ENCODE measurements at regions not wholly inside any gene's neighbourhood (a gene's known extent, or its start where the extent isn't known, plus 50 kb on each side); places are given as distances from the start of the nearest gene placed in this dataset.
"Not testable (repeated sequence)": the region's sequence is repeated elsewhere in the genome, so short reads cannot be mapped to it uniquely, and the experiment has no call there.

DNA sequence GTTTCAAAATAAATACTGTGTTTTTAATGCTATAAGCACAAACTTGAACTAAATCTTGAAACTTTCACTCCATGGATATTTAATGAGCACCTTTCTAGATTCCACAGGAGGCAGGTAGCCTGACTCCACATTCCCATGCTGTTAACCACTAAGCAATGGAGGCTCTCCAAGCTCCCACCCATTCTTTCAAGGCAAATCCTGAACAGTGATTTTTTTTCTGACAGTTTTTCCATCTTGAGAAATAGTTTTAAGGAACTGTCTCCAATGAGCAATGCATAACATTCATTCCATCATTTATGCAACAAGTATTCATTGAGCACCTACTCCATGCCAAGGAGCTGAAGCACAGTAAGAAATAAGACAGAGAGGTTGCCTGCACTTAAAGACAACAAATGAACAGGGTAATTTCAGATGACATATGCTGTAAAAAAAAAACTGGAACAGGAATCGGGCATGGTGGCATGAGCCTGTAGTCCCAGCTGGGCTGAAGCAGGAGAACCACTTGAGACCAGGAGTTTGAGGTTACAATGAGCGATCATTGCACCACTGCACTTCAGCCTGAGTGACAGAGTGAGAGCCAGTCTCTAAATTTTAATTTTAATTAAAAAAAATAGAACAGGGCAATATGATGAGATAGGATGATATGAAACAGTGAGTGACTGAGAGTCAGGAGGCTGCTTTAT is 102.3 kb upstream of the CPSF6 start:
- no peak for DNase-seq

DNA sequence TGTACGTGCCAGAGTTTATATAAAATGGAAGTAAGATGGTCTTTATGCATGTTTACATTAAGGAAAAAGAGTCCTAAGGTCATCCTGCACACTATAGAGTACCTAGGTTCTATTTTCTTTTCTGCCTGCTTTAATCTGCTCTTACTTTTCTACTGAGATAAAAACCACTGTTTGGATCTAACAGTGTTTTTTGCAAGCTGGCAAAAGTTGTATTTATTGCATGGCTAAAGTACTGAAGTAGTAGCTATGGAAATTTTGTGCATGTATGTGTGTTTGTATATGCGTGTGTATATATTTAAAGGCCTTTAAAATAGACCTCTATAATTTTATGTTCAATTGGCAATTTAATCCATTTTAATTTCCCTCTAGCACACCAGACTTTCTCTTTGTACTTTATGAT is 98.3 kb upstream of the CPSF6 start:
- no peak for DNase-seq

GRCh38 chr12:69149270-69149669 is 90.1 kb upstream of the CPSF6 start:
- DNase-seq: no peak

GRCh38 chr12:69150083-69150795 is 89.1 kb upstream of the CPSF6 start:
- no peak for DNase-seq

DNA sequence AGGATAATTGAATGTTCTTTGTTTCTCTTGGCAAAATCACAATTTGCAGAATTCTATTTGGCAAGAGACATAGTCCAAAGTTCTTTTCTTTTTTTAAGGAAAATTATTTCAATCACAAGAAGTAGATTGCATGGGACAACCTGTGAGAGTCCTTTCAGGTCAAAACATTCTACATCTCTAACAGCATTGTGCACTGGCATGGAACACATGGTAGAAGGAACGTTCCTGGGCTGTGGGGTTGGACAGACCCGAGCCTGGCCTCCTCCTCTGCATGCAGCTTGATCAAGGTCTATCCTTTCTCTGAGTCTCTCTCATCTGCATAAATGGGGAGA is 88.6 kb upstream of the CPSF6 start:
- no peak for DNase-seq

DNA sequence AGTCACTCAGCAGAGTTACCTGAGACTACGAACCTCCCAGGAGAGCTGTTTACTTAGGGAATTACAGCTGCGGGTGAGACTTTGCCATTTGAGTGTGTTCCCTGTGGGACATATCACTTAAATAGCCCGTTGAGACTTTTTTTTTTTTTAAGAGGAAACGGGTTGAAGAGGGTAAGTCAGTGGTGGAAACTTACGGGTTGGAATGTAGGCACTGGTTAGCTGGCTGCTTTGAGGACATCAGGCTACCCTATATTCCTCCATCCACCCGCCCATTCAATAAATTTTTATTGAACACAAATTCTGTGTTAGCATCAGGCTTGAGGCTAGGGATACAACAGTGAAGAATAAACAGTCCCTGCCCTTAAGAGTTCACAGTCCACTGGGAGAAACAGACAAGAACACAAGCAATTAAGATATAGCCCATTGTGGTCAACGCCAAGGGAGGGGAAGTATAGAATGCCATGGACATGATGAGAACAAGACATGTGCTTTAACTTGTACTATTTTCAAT is 88.1 kb upstream of the CPSF6 start:
- DNase-seq: no peak

- peak; percentile 2 for DNase-seq
Observed at GRCh38 chr12:69154585-69155363, 84.6 kb upstream of the CPSF6 start.

DNA sequence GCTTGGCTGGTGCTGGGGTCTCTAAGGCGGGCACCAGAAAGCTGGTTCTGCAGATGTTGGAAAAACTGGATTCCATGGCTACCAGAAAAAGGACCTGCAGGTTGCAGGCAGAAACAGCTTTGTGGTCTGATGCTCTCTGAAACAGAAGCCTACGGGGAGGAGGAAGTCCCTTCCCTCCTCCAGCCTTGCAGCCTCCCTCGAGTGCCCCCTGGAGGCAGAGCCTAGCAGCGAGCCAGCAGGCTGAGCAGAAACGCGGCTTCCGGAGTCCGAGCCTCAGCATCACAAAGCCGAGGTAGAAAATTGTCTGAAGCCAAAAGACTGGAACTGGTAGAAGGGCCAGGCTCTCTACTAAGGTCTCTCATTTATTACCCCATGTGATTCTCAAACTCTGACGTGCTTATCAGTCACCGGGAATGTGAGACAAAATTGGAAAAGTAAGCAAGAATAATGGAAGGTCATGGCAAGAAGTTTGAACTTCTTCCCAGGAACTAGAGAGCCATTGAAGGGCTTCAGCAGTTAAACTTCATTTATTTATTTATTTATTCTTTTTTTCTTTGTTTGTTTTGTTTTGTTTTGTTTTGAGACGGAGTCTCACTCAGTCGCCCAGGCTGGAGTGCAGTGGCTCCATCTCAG is 82.2 kb upstream of the CPSF6 start:
- DNase-seq: no peak

DNA sequence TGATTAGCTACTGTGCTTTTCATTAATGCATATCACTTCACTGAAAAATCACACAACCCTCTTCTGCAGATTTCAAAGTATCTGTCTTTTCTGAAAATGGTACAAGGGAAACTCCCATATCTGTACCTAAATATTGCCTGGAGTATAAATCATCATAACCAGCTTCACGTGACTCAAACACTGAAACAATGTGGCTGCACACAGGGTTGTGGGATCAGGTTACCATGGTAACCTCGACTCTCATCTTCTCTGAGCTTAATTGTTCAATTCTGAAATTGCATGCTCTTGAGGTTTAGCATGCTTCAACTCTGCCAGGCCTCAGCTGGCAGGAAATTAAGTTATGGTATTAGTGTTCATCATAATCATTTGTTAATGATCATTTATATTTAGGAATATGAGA is 77.5 kb upstream of the CPSF6 start:
- DNase-seq: peak; percentile 24

DNA sequence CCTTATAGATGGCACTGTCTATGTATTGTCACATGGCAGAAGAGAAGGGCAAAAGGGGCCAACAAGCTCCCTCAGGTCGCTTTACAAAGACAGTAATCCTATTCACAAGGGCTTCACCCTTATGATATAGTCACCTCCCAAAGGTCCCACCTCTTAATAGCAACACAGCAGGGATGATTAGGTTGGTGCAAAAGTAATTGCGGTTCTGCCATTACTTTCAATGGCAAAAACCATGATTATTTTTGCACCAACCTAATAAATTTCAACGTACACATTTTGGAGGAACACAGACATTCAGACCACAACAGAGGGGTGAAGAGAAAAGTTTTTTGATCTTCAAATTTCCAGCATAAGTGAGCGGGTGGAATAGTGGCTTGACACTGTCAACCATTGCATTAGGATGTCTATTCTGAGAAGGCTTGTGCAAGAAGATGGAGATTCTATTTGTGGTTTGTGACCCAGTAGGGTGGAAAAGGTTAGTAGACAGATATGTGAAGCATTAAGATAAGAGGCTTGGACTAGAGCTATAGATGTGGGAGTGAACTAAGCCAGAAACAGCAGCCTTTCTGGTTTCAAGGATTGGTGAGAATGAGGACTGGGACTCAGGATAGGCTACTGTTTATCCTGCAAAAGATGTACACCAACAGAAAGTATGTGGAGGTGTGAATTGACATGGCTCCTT is 75.5 kb upstream of the CPSF6 start:
- no peak for DNase-seq

- DNase-seq: no peak
Observed at GRCh38 chr12:69167648-69168165, 71.7 kb upstream of the CPSF6 start.

DNA sequence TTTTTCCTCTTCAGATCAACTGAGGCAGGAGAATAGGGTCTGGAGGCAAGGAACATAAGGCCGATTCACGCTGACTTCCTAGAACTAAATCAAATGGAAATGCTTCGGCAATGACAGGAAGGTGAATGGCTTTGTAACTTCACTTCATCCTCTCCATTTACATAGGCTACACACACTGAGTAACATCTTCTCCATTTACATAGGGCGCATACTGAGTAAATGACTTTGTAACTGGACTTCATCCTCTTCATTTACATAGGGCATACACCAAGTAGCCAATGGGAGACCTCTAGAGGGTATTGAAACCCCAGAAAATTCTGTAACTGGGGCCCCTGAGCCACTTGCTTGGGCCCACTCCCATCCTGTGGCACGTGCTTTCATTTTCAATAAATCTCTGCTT is 71.0 kb upstream of the CPSF6 start:
- no peak for DNase-seq

GRCh38 chr12:69168828-69169227 is 70.5 kb upstream of the CPSF6 start:
- DNase-seq: no peak

DNA sequence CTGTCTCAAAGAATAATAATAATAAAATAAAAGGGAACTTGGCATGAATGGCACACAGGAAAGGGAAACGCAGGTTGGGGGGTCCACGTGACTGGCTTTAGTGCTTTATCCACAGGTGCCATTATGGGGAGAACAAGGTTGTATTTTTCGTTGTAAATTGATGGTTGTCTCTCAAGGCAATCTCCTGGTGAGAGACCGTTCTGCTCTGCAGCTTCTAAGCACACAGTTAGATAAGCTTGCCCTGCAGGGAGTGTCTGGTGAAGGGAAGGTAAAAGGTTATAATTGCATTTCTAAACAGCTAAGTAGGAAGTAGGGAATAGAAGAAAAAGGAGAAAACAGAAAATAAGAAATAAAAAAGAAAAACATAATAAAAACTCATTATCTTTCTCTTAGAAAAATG is 69.1 kb upstream of the CPSF6 start:
- DNase-seq: no peak

DNA sequence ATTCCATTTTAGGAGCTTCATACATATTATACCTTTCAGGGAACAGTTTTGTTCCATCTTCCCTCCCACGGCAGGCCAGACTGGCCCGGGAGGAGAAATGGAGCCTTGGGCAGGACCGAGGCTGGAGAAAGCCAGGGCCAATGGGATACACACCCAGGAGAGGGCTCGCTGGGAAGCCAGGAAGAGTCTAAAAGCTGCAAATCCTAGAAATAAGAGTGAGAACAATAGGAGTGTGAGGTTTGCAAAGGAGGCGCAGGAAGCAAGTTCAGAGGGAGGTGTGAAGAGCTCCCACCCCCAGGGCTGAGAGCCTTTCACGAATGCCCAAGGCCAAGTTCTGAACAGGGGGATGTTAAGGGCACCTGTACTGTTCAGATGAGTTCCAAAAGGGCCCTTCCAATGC is 67.5 kb upstream of the CPSF6 start:
- DNase-seq: no peak

- no peak for DNase-seq
Observed at GRCh38 chr12:69172491-69172890, 66.9 kb upstream of the CPSF6 start.

DNA sequence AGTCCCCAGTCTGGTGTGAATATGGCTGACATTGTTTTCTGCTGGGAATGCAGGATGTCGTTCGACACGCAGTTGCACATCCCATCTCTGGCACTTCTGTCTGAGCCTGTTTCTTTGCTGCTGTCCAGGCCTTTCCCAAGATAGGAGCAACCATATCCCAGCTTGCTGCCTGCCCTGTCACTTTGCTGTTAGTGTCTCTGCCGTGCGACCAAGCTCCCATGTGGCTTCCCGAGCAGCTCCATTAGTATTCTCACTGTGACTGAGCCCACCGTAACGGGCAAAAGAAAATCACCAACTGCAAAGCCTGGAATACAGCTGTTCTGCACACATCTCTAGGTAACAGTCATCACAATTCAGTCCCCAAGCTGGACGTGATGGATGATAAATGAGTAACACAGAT is 66.0 kb upstream of the CPSF6 start:
- DNase-seq: no peak

DNA sequence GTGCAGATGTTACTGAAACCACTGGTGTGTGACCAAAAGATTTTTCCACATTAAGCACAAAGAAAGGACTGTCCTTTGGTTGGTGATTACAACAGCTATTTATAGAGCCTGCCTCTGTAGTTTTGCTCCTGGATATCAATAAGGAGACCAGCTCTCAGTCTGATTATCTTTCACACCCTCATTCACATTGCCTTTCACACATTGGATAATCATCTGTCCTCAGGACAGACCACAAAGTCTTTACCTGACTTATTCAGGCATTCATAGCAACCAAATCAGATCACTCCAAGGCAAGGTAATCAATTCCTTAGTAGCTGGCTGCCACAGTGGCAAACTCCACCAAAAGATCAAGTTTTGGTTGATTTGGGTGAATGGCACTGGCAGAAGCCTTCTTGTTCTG is 59.6 kb upstream of the CPSF6 start:
- DNase-seq: no peak

DNA sequence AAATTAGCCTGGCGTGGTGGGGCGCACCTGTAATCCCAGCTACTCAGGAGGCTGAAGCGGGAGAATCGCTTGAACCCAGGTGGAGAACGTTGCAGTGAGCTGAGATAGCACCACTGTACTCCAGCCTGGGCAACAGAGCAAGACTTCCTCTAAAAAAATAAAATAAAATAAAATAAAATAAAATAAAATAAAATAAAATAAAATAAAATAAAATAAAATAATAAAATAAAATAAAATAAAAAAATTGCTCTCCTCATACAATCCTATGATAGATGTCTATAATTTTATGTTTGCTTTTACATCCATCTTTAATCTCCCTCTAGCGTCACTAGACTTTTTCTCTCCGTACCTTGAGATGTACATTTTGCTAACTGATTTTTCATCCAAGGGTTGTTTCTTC is 51.8 kb upstream of the CPSF6 start:
- not testable (repeated sequence) for DNase-seq

- no peak for DNase-seq
Observed at GRCh38 chr12:69189378-69189978, 49.9 kb upstream of the CPSF6 start.

All from DMS79 treated with DMSO at 0.1 percent for 48 hours (cell line).